Smooth muscle cell (in vitro differentiated cells): ENCODE measurements at regions not wholly inside any gene's neighbourhood (a gene's known extent, or its start where the extent isn't known, plus 50 kb on each side); places are given as distances from the start of the nearest gene placed in this dataset.

Experiments
- DNase-seq: peaks from one replicate; lab custom pipeline; 2025; ENCODE audit not compliant: unreplicated experiment; lab: John Stamatoyannopoulos, UW
- H2AFZ ChIP-seq: fragments of 200-600 bp; sonication (generic); 2 replicates; pipeline ENCODE4 v1.6.0; 2016; ENCODE audit warnings: antibody characterized with exemption, low read depth, mild to moderate bottlenecking
- H3F3A ChIP-seq: fragments of 200-600 bp; sonication (generic); 2 replicates; pipeline ENCODE4 v1.6.0; 2017; ENCODE audit warnings: antibody characterized with exemption, low read depth
- H3K27ac ChIP-seq: fragments of 200-600 bp; sonication (generic); 2 replicates; pipeline ENCODE4 v1.5.1; 2016; ENCODE audit warnings: low read depth, mild to moderate bottlenecking
- H3K27me3 ChIP-seq: fragments of 200-600 bp; sonication (generic); 2 replicates; pipeline ENCODE4 v1.6.1; 2016; ENCODE audit warnings: low read depth, mild to moderate bottlenecking
- H3K36me3 ChIP-seq: fragments of 200-600 bp; sonication (generic); 2 replicates; pipeline ENCODE4 v1.5.1; 2016; ENCODE audit warnings: low read depth
- H3K4me1 ChIP-seq: fragments of 200-600 bp; sonication (generic); 2 replicates; pipeline ENCODE4 v1.5.1; 2016; ENCODE audit warnings: low read depth
- H3K4me2 ChIP-seq: fragments of 200-600 bp; sonication (generic); 2 replicates; pipeline ENCODE4 v1.6.0; 2016; ENCODE audit warnings: mild to moderate bottlenecking
- H3K4me3 ChIP-seq: fragments of 200-600 bp; sonication (generic); 2 replicates; pipeline ENCODE4 v1.5.1; 2016; ENCODE audit warnings: mild to moderate bottlenecking
- H3K79me2 ChIP-seq: fragments of 200-600 bp; sonication (generic); 2 replicates; pipeline ENCODE4 v1.6.0; 2016; ENCODE audit warnings: low read depth, mild to moderate bottlenecking
- H3K9ac ChIP-seq: fragments of 200-600 bp; sonication (generic); 2 replicates; pipeline ENCODE4 v1.6.0; 2016; ENCODE audit warnings: low read depth
- H3K9me3 ChIP-seq: fragments of 200-600 bp; sonication (generic); replicated peaks from 2 replicates; pipeline ENCODE4 v1.5.1; 2016; ENCODE audit warnings: low read depth
- H4K20me1 ChIP-seq: fragments of 200-600 bp; sonication (generic); 2 replicates; pipeline ENCODE4 v1.6.0; 2016; ENCODE audit warnings: low read depth
- CTCF ChIP-seq: fragments of 200-600 bp; sonication (generic); IDR thresholded peaks from 2 replicates; pipeline ENCODE4 v1.5.1; 2017; ENCODE audit warnings: borderline replicate concordance, mild to moderate bottlenecking, antibody characterized with exemption; ENCODE audit not compliant: insufficient read depth, poor library complexity, severe bottlenecking
- WGBS: methylation state at CpG from one replicate; pipeline ENCODE4 v1.1.7; 2016; ENCODE audit warnings: low lambda C conversion rate; 5-methylcytosine and 5-hydroxymethylcytosine counted together

GRCh38 chr1:192065087-192065486 is 93.2 kb upstream of the RGS18 start:
- no peaks in the 10 kb centered on the region for H3K9me3 ChIP-seq
- H3K27me3 ChIP-seq, result no peaks in the 10 kb centered on the region
- H3K27ac ChIP-seq, result no peak overlapping the region
- no peak for TF ChIP-seq CTCF
- H3K36me3 ChIP-seq, result no peaks in the 10 kb centered on the region
- no peak for DNase-seq
- H2AFZ ChIP-seq, result no peak overlapping the region
- no peaks in the 10 kb centered on the region for H3K4me1 ChIP-seq
- no peaks in the 10 kb centered on the region for H4K20me1 ChIP-seq
- no peak overlapping the region for H3K9ac ChIP-seq
- H3K4me2 ChIP-seq, result no peak overlapping the region
- WGBS, result 76% methylated on average over 3 of the region's 3 CpGs
- no peak overlapping the region for H3K4me3 ChIP-seq
- no peaks in the 10 kb centered on the region for H3K79me2 ChIP-seq
- H3F3A ChIP-seq, result no peaks in the 10 kb centered on the region

GRCh38 chr1:192066202-192066601 is 92.1 kb upstream of the RGS18 start:
- Histone ChIP-seq H3K27me3 (no peaks in the 10 kb centered on the region), H2AFZ (no peak overlapping the region), H3K27ac (no peak overlapping the region), H3F3A (no peaks in the 10 kb centered on the region), H3K4me2 (no peak overlapping the region), H3K36me3 (no peaks in the 10 kb centered on the region), H4K20me1 (no peaks in the 10 kb centered on the region), H3K4me3 (no peak overlapping the region), H3K4me1 (no peaks in the 10 kb centered on the region), H3K9me3 (no peaks in the 10 kb centered on the region), H3K9ac (no peak overlapping the region), H3K79me2 (no peaks in the 10 kb centered on the region)
- DNase-seq, result no peak
- 74% methylated on average over 4 of the region's 4 CpGs for WGBS
- no peak for TF ChIP-seq CTCF

DNA sequence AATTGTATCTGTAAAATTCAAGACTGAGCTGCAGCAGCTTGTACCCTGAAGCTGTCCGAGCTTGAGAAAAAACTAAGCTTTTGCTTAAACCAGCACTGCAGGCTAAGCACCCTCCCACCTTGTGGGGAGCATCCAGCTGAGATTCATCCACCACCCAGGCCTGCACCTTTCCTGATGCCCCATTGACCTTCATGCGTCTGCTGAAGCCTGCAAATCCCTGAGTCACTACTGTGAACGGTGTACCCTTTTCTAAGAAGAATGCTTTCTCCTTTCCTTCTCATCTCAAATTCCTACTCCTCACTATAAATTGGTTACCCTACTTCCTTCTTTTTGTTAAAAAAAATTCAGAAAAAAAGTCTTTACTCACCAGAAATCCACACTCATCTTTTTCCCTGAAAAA is 90.9 kb upstream of the RGS18 start:
- Histone ChIP-seq H3K27ac (no peak overlapping the region), H3K36me3 (no peaks in the 10 kb centered on the region), H2AFZ (no peak overlapping the region), H4K20me1 (no peaks in the 10 kb centered on the region), H3K4me1 (no peaks in the 10 kb centered on the region), H3K4me2 (no peak overlapping the region), H3K9ac (no peak overlapping the region), H3K4me3 (no peak overlapping the region), H3F3A (no peaks in the 10 kb centered on the region), H3K79me2 (no peaks in the 10 kb centered on the region), H3K9me3 (no peaks in the 10 kb centered on the region), H3K27me3 (no peaks in the 10 kb centered on the region)
- TF ChIP-seq CTCF, result no peak
- WGBS, result 62% methylated on average over 3 of the region's 3 CpGs
- no peak for DNase-seq

- H3K36me3 ChIP-seq, result no peaks in the 10 kb centered on the region
- no peak overlapping the region for H3K27ac ChIP-seq
- no peaks in the 10 kb centered on the region for H3K9me3 ChIP-seq
- H3K4me3 ChIP-seq, result no peak overlapping the region
- H3F3A ChIP-seq, result no peaks in the 10 kb centered on the region
- TF ChIP-seq CTCF, result no peak
- WGBS, result 85% methylated on average over 2 of the region's 2 CpGs
- no peaks in the 10 kb centered on the region for H3K79me2 ChIP-seq
- DNase-seq, result no peak
- no peak overlapping the region for H3K9ac ChIP-seq
- no peaks in the 10 kb centered on the region for H3K4me1 ChIP-seq
- H3K4me2 ChIP-seq, result no peak overlapping the region
- no peaks in the 10 kb centered on the region for H4K20me1 ChIP-seq
- no peaks in the 10 kb centered on the region for H3K27me3 ChIP-seq
- H2AFZ ChIP-seq, result no peak overlapping the region
Measured at GRCh38 chr1:192070213-192070612, 88.0 kb upstream of the RGS18 start.
